ENCODE measurements at regions not wholly inside any gene's neighbourhood (a gene's known extent, or its start where the extent isn't known, plus 50 kb on each side); places are given as distances from the start of the nearest gene placed in this dataset.

DNA sequence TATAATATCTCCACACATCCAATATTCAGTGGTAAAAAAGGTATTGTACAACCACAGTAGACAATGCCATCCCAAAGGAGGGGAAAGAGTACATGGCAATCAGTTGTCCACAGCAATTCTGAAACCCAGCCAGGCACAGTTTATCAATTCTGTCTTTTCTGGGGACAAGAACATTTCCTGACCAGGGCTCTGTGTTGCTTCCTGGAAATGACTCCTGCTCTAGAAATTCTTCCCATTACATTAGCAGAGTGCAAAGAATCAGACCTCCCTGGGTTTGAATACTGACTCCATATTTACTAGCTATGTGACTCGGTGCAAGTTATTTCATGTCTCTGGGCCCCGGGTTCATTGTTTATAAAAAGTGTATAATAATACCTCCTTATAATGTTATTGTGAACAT, 220.4 kb upstream of the CFAP20DC start:
- H3K36me3 ChIP-seq (replicated peaks in 1 of 2), result no peaks in the 10 kb centered on the region
- WGBS, 4 donors, result 86 to 96% (median 92%) methylated on average over 2 of the region's 2 CpGs
- TF ChIP-seq POLR2A (IDR thresholded peaks at IDR 0.05), result no peak
- TF ChIP-seq, protein P1, sequence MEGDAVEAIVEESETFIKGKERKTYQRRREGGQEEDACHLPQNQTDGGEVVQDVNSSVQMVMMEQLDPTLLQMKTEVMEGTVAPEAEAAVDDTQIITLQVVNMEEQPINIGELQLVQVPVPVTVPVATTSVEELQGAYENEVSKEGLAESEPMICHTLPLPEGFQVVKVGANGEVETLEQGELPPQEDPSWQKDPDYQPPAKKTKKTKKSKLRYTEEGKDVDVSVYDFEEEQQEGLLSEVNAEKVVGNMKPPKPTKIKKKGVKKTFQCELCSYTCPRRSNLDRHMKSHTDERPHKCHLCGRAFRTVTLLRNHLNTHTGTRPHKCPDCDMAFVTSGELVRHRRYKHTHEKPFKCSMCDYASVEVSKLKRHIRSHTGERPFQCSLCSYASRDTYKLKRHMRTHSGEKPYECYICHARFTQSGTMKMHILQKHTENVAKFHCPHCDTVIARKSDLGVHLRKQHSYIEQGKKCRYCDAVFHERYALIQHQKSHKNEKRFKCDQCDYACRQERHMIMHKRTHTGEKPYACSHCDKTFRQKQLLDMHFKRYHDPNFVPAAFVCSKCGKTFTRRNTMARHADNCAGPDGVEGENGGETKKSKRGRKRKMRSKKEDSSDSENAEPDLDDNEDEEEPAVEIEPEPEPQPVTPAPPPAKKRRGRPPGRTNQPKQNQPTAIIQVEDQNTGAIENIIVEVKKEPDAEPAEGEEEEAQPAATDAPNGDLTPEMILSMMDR (IDR thresholded peaks at IDR 0.05), result no peak
- no peaks in the 10 kb centered on the region for H3K9me3 ChIP-seq (replicated peaks in 1 of 3)
- no peaks in the 10 kb centered on the region for H3K4me1 ChIP-seq (replicated peaks in 1 of 2)
- H3K4me3 ChIP-seq, result no peak overlapping the region
- no peaks in the 10 kb centered on the region for H3K27me3 ChIP-seq
- no peak for DNase-seq
- intact Hi-C loops (cut with DNase I), result no loop called here
- no peak overlapping the region for H3K27ac ChIP-seq

DNA sequence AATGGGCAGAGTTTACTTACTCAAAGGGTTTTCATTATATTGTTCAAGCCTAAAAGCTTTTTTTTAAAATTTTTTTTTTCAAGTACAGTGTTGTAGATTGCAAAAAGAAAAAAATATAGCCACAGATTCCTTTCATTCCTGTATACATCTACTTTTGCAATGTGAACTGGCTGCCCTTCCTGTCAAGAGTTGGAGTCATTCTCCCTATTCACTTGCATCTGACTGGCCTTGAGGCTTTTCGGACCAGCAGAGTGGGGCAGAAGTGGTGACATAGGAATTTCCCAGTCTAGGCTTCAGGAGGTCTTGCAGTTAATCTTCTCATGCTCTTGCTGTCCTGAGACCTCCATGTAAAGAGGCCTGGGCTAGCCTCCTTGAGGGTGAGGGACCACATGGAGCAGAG, 218.3 kb upstream of the CFAP20DC start:
- H3K27ac ChIP-seq, result no peak overlapping the region
- H3K36me3 ChIP-seq (replicated peaks in 1 of 2), result no peaks in the 10 kb centered on the region
- intact Hi-C loops (cut with DNase I), result no loop called here
- H3K4me1 ChIP-seq (replicated peaks in 1 of 2), result no peaks in the 10 kb centered on the region
- H3K9me3 ChIP-seq (replicated peaks in 1 of 3), result no peaks in the 10 kb centered on the region
- H3K4me3 ChIP-seq, result no peak overlapping the region
- H3K27me3 ChIP-seq, result no peaks in the 10 kb centered on the region
- no peak for TF ChIP-seq POLR2A (IDR thresholded peaks at IDR 0.05)
- TF ChIP-seq, protein P1 (IDR thresholded peaks at IDR 0.05), result no peak
- no peak for DNase-seq
- 45 to 69% (median 51%) methylated on average over 1 of the region's 1 CpG for WGBS, 4 donors

GRCh38 chr3:59267021-59267420, 217.2 kb upstream of the CFAP20DC start:
- WGBS, 4 donors, result 87 to 98% (median 93%) methylated on average over 2 of the region's 2 CpGs

GRCh38 chr3:59266551-59266950, 216.7 kb upstream of the CFAP20DC start:
- H3K4me3 ChIP-seq, result no peak overlapping the region
- no peak overlapping the region for H3K27ac ChIP-seq
- TF ChIP-seq, protein P1 (IDR thresholded peaks at IDR 0.05), result no peak
- no peak for TF ChIP-seq POLR2A (IDR thresholded peaks at IDR 0.05)
- no peaks in the 10 kb centered on the region for H3K9me3 ChIP-seq (replicated peaks in 1 of 3)
- no peak for DNase-seq
- intact Hi-C loops (cut with DNase I), result no loop called here
- no peaks in the 10 kb centered on the region for H3K36me3 ChIP-seq (replicated peaks in 1 of 2)
- H3K4me1 ChIP-seq (replicated peaks in 1 of 2), result no peaks in the 10 kb centered on the region
- H3K27me3 ChIP-seq, result no peaks in the 10 kb centered on the region
- WGBS, 4 donors, result 88 to 94% (median 93%) methylated on average over 3 of the region's 3 CpGs

More at GRCh38 chr3:59267021-59267420, 217.2 kb upstream of the CFAP20DC start:
- TF ChIP-seq, protein P1 (IDR thresholded peaks at IDR 0.05), result no peak
- no peak for TF ChIP-seq POLR2A (IDR thresholded peaks at IDR 0.05)
- Histone ChIP-seq H3K27ac (no peak overlapping the region), H3K27me3 (no peaks in the 10 kb centered on the region), H3K9me3 (replicated peaks in 1 of 3) (no peaks in the 10 kb centered on the region), H3K36me3 (replicated peaks in 1 of 2) (no peaks in the 10 kb centered on the region), H3K4me1 (replicated peaks in 1 of 2) (no peaks in the 10 kb centered on the region), H3K4me3 (no peak overlapping the region)
- intact Hi-C loops (cut with DNase I), result no loop called here
- no peak for DNase-seq
